GM12878 (cell line): ENCODE measurements at regions not wholly inside any gene's neighbourhood (a gene's known extent, or its start where the extent isn't known, plus 50 kb on each side); places are given as distances from the start of the nearest gene placed in this dataset.

Source experiments
- JUND ChIP-seq: IDR thresholded peaks from 2 replicates; pipeline ENCODE4 v1.6.1; 2012; ENCODE audit warnings: low read depth, mild to moderate bottlenecking, low read length, improper control_type of control experiment, moderate library complexity
- NRF1 ChIP-seq: conservative IDR thresholded peaks from 2 replicates; pipeline ENCODE4 v1.6.1; 2011; ENCODE audit warnings: mild to moderate bottlenecking, low read depth, low read length, improper control_type of control experiment

DNA sequence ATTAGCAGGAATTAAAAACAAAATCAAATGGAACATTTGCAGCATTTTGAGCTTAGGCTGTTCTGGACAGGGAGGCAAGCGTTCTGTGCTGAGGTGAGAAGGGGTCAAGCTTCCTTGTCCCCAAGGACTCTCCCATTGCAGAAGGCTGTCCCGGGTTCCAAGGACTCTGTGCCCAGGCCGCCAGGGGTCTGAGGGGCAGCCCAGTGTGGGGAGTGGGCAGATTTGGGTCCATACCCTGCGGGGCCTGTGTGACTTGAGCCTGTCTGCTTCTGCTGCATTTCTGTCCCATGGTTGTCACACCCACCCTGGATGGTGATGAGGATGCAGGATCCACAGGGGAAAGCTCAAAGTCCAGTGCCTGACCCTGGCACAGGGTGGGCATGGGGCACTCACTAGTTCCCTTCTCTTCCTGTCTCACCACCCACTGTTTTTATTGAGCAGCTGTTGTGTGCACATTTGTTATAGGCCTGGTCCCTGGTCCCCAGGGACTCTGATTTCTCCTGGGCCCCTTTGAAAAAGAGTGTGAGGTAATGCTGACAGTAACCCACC lies 211.4 kb upstream of the HS6ST1 start:
- no peak for TF ChIP-seq NRF1
- no peak for TF ChIP-seq JUND
